ENCODE measurements at regions not wholly inside any gene's neighbourhood (a gene's known extent, or its start where the extent isn't known, plus 50 kb on each side); places are given as distances from the start of the nearest gene placed in this dataset.

DNA sequence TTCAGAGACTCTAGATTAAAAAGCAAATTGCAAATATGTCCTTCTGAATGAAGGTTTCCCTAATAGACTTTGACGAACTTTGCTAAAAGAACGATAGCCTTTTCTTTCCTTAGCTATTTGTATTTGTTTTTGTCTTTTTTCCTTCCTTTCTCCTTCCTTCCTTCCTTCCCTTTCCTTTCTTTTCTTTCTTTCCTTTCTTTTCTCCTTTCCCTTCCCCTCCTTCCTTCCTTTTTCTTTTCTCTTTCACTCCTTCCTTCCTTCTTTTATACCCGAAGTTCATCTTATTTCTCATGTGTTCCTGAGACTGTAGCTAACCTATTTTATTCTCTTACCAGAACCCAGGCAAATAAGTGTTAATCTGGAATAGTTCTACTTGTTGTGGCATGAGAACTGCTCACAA, 381.2 kb upstream of the RUNX1 start:
- no peak overlapping the region for H3K27ac ChIP-seq
- TF ChIP-seq, protein P1, sequence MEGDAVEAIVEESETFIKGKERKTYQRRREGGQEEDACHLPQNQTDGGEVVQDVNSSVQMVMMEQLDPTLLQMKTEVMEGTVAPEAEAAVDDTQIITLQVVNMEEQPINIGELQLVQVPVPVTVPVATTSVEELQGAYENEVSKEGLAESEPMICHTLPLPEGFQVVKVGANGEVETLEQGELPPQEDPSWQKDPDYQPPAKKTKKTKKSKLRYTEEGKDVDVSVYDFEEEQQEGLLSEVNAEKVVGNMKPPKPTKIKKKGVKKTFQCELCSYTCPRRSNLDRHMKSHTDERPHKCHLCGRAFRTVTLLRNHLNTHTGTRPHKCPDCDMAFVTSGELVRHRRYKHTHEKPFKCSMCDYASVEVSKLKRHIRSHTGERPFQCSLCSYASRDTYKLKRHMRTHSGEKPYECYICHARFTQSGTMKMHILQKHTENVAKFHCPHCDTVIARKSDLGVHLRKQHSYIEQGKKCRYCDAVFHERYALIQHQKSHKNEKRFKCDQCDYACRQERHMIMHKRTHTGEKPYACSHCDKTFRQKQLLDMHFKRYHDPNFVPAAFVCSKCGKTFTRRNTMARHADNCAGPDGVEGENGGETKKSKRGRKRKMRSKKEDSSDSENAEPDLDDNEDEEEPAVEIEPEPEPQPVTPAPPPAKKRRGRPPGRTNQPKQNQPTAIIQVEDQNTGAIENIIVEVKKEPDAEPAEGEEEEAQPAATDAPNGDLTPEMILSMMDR (conservative IDR thresholded peaks at IDR 0.05): no peak

DNA sequence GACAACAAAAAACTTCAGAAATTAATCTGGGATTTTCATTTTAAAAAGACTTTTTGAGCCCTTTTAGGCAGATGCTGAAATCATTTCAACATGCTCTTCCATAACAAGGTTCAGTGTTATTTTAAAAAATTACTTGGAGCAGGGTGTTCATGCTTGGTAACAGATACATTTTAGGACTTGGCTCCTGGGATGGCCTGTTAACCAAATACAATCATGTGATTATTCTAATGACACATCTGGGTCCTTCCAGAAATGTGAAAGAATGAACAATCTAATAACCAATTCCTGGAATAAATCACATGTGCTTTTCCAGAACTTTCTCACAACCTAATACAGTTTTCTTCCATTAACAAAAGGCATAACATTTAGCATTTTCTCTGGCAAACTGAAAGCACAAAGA, 379.8 kb upstream of the RUNX1 start:
- TF ChIP-seq, protein P1 (conservative IDR thresholded peaks at IDR 0.05): no peak
- no peak overlapping the region for H3K27ac ChIP-seq

DNA sequence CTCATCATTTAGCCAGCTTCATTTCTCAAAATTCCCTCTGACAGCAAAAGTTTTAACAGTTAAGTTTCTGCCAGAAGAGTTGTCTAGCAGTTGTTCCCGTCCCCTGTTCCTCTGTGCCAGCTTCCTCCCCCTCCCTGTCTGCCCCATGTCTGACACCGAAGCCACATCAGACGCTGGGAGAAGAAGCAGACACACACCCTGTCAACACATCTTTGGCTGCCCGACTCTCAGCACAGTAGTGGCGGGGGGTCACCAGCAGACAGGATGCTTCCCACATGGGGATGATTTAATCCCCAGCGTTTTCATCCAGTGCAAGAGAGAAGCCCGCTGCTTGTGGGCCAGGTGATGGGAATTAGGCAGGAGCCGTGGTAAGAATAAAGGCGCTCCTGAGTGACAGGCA, 379.4 kb upstream of the RUNX1 start:
- TF ChIP-seq, protein P1 (conservative IDR thresholded peaks at IDR 0.05): no peak
- no peak overlapping the region for H3K27ac ChIP-seq

DNA sequence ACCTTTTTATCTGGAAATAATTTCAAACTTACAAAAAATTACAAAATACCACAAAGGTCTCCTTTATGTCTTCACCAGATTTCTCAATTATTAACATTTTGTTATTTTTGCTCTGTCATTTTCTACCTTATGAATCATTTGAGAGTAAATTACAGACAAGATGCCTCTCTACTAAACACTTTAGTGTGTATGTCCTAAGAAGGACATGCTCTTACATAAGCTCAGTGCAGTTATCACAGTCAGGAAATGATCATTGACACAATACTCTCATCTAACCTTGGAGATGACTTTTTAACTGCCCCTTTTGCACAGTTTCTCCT, 378.9 kb upstream of the RUNX1 start:
- H3K27ac ChIP-seq: no peak overlapping the region

DNA sequence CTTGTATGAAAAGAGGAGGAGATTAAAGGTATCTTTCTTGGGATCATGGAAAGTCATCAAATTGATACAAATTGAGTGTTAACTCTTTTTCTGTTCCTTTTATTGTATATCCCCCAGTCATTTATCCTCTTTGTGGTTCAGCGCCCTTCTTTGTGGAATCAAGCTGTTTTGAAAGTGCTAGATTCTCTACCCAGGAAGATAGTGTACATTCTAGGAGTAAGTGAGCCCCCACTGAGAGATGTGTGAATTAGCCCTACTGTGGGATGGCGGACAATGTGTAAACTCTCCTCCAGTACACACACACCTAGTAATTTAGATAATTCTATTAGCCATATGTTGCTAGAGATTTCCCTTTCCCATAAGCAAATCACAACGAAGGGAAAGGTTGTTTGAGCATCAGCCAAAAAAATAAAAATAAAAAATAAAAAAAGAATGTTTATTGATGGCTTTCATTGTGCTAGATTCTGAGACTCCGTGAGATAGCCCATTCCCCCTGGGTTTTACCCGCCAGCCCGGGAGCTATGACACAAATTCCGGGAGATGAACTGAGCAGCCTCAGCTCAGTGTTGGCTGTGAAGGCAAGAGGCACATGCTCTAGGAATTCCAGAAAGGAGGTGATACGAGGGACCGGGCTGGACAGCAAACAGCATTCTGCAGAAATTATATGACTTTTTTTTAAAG, 378.4 kb upstream of the RUNX1 start:
- H3K27ac ChIP-seq: no peak overlapping the region

More for the DNA sequence above, 378.9 kb upstream of the RUNX1 start:
- TF ChIP-seq, protein P1 (conservative IDR thresholded peaks at IDR 0.05): no peak

DNA sequence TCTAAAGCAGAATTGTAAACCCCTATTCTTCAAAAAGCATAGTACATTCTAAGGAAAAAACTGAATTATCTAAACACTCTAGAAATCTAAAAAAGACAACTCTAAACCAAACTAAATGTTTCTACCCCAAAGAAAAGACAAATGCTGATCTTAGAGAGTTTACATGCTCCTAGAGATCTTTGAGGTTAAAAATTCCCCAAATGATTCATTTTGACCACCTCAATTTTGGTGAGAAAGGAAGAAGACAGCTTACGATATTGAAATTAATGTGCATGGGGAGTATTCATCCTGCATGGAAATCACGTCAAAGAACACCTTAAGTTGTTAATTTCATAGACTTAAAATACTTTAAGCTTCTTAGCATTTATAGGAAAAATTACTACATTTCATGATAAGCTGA, 377.8 kb upstream of the RUNX1 start:
- H3K27ac ChIP-seq: no peak overlapping the region
- TF ChIP-seq, protein P1 (conservative IDR thresholded peaks at IDR 0.05): no peak

More for the DNA sequence above, 378.4 kb upstream of the RUNX1 start:
- TF ChIP-seq, protein P1 (conservative IDR thresholded peaks at IDR 0.05): no peak

DNA sequence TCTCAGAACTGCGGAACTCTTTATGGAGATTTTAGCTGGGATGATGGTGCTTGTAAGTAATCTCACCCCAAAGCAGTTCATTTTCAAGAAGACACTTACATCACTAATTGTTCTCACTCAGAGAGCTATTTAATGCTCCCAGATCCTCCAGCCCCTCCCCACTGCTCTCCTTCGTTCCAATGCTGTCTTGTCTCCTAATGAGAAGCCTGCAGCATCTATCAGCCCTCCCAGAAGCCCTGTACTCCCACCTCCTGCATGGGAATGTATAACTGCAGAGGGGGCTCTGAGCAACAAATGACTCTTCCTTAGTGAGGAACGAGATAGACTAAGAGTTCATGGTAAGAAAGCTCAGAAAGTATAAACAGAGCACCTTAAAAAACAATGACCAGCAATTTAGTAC, 377.4 kb upstream of the RUNX1 start:
- TF ChIP-seq, protein P1 (conservative IDR thresholded peaks at IDR 0.05): no peak
- no peak overlapping the region for H3K27ac ChIP-seq

Data from VCaP (cell line).